NCI-H774 (cell line): ENCODE measurements at regions not wholly inside any gene's neighbourhood (a gene's known extent, or its start where the extent isn't known, plus 50 kb on each side); places are given as distances from the start of the nearest gene placed in this dataset.
"Not testable (repeated sequence)": the region's sequence is repeated elsewhere in the genome, so short reads cannot be mapped to it uniquely, and the experiment has no call there.

Source experiments
- DNase-seq: peaks from one replicate; lab custom pipeline; 2025; lab: John Stamatoyannopoulos, UW

DNA sequence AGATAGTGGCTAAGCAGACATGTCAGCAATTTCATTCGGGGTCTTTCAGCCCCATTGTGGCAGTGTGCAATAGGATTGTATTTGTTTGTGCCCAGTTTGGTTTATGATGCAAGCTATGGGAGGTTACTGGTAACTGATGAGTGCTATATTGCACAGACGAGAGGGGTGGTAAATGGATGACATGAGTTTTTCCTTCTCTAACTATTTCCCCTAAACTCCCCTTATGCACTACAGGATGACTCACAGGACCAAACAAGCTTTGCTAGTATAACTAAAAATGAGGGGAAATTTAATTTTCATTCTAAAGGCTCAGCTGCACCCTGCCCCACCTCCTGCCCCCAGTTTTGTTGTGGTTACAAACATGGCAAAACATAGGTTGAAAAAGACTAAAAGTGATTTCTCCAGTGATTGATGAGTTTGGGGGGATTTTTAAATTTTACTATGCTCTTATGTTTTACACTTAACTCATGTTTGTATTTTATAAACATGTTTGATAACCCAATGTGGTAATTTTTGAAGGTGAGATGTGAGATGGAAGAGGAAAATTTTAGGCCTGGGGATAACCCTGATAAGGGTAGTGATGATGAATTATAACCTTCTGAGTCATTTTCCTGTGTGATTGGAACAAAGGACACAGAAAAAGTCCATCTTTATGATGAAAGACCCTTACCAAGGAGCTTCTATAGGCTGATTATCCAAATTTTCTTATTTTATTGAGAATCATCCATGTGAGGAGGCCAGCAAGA is 60.8 kb upstream of the NAMPT start:
- DNase-seq, result no peak

DNA sequence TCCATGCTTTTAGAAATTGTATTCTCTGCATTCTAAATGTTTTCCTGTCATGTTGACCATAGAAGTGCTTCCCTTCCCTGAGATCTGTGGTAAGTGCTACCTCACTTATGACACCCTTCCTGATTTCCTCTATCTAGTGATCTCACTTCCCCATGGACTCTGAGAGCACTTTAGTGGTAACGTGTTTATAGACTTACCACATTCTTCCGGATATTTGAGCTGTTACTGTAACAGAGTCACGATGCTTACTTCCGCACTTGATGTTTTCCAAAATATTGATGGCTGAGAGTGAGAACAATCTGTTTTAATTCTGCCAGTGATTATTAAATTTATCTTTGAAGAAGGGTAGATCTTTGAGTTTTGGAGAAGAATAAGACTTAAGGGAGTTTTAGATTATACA is 60.1 kb upstream of the NAMPT start:
- DNase-seq, result no peak

DNA sequence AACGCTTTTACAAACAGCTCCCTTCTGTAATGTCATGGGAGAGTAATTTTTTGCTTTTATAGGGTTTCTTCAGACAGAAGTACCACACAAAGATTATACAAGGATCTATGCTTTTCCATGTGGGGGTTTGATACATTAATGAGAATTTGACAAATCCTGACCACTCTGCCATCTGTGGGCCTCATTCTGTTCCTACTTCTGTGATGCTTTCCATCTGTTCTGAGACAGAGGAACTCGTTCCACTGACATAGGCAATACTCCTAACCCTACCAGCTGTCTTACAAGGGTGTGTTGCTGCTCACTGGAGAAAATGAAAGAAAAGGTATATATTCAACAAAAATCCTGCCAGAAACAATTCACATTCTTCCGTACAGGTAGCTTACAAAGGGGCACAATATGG is 59.4 kb upstream of the NAMPT start:
- DNase-seq, result no peak

DNA sequence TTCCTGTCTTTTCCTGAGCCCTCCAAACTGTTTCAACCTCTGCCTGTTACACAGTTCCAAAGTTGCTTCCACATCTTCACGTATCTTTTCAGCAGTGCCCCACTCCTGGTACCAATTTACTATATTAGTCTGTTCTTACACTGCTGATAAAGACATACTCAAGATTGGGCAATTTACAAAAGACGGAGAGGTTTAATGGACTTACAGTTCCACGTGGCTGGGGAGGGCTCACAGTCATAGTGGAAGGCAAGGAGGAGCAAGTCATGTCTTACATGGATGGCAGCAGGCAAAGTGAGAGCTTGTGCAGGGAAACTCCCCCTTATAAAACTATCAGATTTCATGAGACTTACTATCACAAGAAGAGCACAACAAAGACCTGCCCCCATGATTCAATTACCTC is 57.3 kb upstream of the NAMPT start:
- not testable (repeated sequence) for DNase-seq

DNA sequence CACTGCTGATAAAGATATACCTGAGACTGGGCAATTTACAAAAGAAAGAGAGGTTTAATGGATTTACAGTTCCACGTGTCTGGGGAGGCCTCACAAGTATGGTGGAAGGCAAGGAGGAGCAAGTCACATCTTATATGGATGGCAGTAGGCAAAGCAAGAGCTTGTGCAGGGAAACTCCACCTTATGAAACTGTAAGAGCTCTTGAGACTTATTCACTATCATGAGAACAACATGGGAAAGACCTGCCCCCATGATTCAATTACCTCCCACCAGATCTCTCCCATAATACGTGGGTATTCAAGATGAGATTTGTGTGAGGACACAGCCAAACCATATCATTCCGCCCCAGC is 55.4 kb upstream of the NAMPT start:
- not testable (repeated sequence) for DNase-seq

DNA sequence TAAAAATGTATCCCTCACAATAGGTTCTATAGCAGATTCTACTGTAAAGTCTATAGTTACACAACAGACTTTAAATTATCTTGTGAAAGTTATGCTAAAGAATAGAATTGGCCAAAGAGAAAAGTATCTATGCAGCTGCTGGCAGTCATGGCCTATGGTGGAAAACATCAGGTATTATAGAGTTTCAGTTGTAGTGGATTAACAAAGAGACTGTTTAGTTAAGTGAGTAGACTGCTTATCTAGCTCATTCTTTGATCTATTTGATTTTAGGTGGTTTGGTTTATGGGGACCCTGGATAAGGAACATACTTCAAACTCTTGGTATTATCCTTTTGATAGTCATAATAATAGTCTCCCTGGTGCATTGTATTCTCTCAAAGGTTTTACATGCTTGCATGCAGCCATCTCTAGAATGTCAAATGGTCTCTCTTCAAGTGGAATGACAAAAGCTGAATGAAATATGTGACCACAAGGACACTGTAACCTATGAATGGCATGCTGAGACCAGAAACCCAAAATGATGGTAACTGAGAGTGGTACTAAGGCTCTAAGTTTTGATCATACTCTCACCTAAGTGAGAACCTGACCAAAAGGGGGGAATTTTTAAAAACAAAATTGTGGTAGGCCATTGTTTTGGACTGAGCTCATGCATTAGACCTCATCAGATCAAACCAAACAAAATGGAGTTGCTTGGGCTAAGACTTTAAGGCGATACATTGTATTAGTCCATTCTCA is 54.9 kb upstream of the NAMPT start:
- no peak for DNase-seq

DNA sequence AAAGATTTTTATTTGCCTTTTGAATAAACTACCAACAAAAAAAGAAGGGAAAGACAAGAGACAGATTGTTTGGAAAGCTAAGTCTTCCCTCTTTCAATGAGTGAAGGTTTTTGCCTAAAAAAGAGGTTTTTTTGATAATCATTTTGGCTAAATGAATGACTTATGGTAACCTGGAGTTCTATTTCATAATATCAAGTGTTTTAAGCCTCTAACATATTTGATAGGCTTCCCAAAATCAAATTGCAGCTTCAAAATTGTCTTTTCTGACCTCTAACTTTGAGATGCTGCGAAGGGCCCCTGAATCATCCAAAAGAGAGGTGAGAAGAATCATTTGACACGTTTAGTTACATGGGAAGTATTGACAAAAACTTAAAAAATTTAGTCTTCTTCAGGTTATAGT is 53.0 kb upstream of the NAMPT start:
- no peak for DNase-seq

DNA sequence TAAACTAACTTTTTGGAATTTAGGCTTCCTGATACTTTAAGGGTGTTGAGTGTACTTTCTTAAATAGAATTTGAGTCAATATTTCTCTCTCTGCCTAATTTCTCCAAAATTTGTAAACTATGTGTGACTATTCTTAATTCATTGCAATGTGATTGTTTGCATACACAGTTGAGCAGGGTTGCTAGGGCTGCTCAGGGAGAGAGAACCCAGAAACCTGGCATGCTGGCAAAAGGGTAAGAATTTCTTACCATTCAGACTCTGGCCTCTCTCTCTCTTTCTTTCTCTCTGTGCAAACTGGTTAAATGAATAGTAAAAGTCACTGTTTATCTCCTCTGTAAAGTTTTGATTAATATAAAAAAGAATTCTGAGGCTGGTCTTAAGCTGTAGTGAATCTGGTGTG is 51.0 kb upstream of the NAMPT start:
- no peak for DNase-seq
